ENCODE measurements at regions not wholly inside any gene's neighbourhood (a gene's known extent, or its start where the extent isn't known, plus 50 kb on each side); places are given as distances from the start of the nearest gene placed in this dataset.

DNA sequence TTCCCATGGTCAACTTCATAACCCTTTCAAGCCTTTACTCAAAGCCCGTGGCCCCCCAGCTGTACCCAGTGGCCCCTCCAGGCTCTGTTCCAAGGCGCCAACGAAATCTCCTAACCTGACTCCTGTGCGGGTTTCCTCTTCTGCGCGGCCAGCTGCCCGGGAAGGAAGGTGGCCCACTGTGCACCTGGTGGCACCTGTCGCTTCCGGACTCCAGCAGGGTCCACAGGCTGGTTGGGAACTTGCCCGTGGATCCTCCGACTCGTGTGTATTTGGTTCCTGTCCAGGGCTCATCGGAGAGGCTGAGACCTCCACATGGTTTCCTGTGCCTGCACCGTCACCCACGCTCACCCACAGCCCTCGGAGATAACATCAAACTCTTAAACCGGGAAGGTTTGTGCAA lies 335.4 kb downstream of the BRD1 start:
- Histone ChIP-seq H3K27me3 (ENCODE audit: insufficient read depth in 3 of 3, low read length in 2 of 3) (peaks cover 0 to 5% (median 0%) of the 10 kb centered on the region in 3 donors), H3K9me3 (no peaks in the 10 kb centered on the region), H3K27ac (no peak overlapping the region), H3K4me1 (no peaks in the 10 kb centered on the region), H3K36me3 (ENCODE audit: insufficient read depth in 1 of 2, low read depth in 1 of 2) (no peaks in the 10 kb centered on the region), H3K4me3 (no peak overlapping the region)
- ATAC-seq (no peak), DNase-seq (no peak)
- no peak for TF ChIP-seq CTCF (IDR thresholded peaks at IDR 0.05)
- 80 to 83% (median 81%) methylated on average over 17 of the region's 17 CpGs for WGBS, 3 donors
- intact Hi-C loops (cut with DNase I): no loop called here

DNA sequence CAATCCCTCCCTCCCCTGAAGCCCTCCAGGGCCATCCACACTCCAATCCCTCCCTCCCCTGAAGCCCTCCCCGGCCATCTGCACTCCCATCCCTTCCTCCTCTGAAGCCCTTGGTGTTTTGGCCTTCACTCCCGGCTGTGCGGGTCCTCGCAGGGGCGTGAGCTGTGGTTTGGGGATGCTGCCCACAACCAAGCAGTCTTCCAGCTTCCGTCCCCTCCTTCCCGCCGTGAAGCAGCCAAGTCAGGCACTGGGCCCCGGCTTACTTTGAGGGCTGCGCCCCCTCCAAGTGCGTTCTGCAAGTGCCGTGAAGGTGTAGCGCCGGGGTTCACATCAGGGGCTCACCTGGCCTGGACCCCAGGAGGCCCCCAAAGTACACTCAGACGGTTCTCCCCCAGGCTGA lies 335.9 kb downstream of the BRD1 start:
- H3K4me1 ChIP-seq: no peaks in the 10 kb centered on the region
- peaks cover 0 to 5% (median 0%) of the 10 kb centered on the region in 3 donors for H3K27me3 ChIP-seq (ENCODE audit: insufficient read depth in 3 of 3, low read length in 2 of 3)
- H3K27ac ChIP-seq: no peak overlapping the region
- ATAC-seq: no peak
- H3K36me3 ChIP-seq (ENCODE audit: insufficient read depth in 1 of 2, low read depth in 1 of 2): no peaks in the 10 kb centered on the region
- no peak for TF ChIP-seq CTCF (IDR thresholded peaks at IDR 0.05)
- DNase-seq: no peak
- H3K4me3 ChIP-seq: no peak overlapping the region
- 83 to 90% (median 88%) methylated on average over 12 to 15 of the region's 15 CpGs for WGBS, 3 donors
- H3K9me3 ChIP-seq: no peaks in the 10 kb centered on the region
- intact Hi-C loops (cut with DNase I): no loop called here

- Histone ChIP-seq H3K27me3 (ENCODE audit: insufficient read depth in 3 of 3, low read length in 2 of 3) (peaks cover 0 to 5% (median 0%) of the 10 kb centered on the region in 3 donors), H3K9me3 (no peaks in the 10 kb centered on the region), H3K4me3 (no peak overlapping the region), H3K36me3 (ENCODE audit: insufficient read depth in 1 of 2, low read depth in 1 of 2) (no peaks in the 10 kb centered on the region), H3K27ac (no peak overlapping the region), H3K4me1 (no peaks in the 10 kb centered on the region)
- intact Hi-C loops (cut with DNase I): no loop called here
- WGBS, 3 donors: 75 to 85% (median 77%) methylated on average over 6 to 9 of the region's 9 CpGs
- no peak for TF ChIP-seq CTCF (IDR thresholded peaks at IDR 0.05)
- no peak for DNase-seq
- no peak for ATAC-seq
These were observed 336.4 kb downstream of the BRD1 start for GRCh38 chr22:49491221-49491635.

- H3K36me3 ChIP-seq (ENCODE audit: insufficient read depth in 1 of 2, low read depth in 1 of 2): no peaks in the 10 kb centered on the region
- H3K4me1 ChIP-seq: no peaks in the 10 kb centered on the region
- H3K27me3 ChIP-seq (ENCODE audit: insufficient read depth in 3 of 3, low read length in 2 of 3): peaks cover 0 to 5% (median 3%) of the 10 kb centered on the region in 3 donors
- intact Hi-C loops (cut with DNase I): no loop called here
- no peak overlapping the region for H3K27ac ChIP-seq
- ATAC-seq: no peak
- H3K4me3 ChIP-seq: no peak overlapping the region
- no peak for DNase-seq
- TF ChIP-seq CTCF (IDR thresholded peaks at IDR 0.05): no peak
- no peaks in the 10 kb centered on the region for H3K9me3 ChIP-seq
- 92 to 96% (median 93%) methylated on average over 17 to 18 of the region's 18 CpGs for WGBS, 3 donors
These were observed 337.0 kb downstream of the BRD1 start for GRCh38 chr22:49490692-49491091.

GRCh38 chr22:49489821-49490220 lies 337.9 kb downstream of the BRD1 start:
- WGBS, 3 donors: 93 to 98% (median 96%) methylated on average over 7 of the region's 7 CpGs
- Histone ChIP-seq H3K4me1 (no peaks in the 10 kb centered on the region), H3K36me3 (ENCODE audit: insufficient read depth in 1 of 2, low read depth in 1 of 2) (no peaks in the 10 kb centered on the region), H3K27me3 (ENCODE audit: insufficient read depth in 3 of 3, low read length in 2 of 3) (peaks cover 0 to 5% (median 3%) of the 10 kb centered on the region in 3 donors), H3K27ac (no peak overlapping the region), H3K4me3 (no peak overlapping the region), H3K9me3 (no peaks in the 10 kb centered on the region)
- TF ChIP-seq CTCF (IDR thresholded peaks at IDR 0.05): no peak
- DNase-seq: no peak
- ATAC-seq: no peak
- intact Hi-C loops (cut with DNase I): no loop called here

All from psoas muscle (tissue), 7 donors.